ENCODE measurements at regions not wholly inside any gene's neighbourhood (a gene's known extent, or its start where the extent isn't known, plus 50 kb on each side); places are given as distances from the start of the nearest gene placed in this dataset.

DNA sequence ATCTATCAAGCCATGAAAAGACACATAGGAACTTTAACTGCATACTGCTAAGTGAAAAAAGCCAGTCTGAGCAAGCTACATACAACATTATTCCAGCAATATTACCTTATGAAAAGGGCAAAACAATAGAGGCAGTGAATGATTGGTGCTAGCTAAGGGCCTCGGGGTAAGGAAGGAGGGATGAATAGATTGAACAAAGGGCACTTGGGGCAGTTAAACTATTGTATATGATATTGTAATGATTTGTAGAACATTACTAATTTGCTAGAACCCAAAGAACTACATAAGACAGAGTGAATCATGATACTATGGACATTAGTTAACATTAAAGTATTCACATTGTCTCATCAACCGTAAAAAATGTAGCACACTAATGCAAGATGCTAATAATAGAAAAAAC is 218.3 kb downstream of the FBXO4 start:
- TF ChIP-seq EZH2 (IDR thresholded peaks at IDR 0.05; ENCODE audit: insufficient read depth, poor library complexity, severe bottlenecking), result no peak
- no peak for TF ChIP-seq EZH2phosphoT487 (IDR thresholded peaks at IDR 0.05; ENCODE audit: insufficient read depth, low read depth)

Measured in GM23248 (cell line).